ENCODE measurements at regions not wholly inside any gene's neighbourhood (a gene's known extent, or its start where the extent isn't known, plus 50 kb on each side); places are given as distances from the start of the nearest gene placed in this dataset.

- DNase-seq = no peak
Observed at GRCh38 chr4:152011469-152011868, 250.7 kb upstream of the GATB start.

DNA sequence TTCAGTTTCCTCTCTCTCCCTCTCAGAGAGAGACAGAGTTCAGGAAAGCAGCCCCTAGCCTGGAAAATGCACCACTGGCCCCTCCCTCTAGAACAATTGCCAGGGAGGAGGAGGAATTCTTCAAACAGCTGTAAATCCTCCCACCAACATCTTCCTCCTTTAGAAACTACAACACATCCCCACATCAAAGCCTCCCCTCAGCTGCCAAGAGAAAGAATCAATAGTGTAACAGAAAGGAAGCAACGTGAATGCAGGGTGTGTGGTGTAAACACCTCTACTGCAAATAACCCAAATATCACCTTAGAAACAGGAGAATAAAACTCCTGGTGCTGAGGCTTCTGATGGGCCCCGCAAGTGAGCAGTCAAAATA is 249.9 kb upstream of the GATB start:
- DNase-seq = no peak

- DNase-seq = no peak
Observed at GRCh38 chr4:152009983-152010709, 249.3 kb upstream of the GATB start.

DNA sequence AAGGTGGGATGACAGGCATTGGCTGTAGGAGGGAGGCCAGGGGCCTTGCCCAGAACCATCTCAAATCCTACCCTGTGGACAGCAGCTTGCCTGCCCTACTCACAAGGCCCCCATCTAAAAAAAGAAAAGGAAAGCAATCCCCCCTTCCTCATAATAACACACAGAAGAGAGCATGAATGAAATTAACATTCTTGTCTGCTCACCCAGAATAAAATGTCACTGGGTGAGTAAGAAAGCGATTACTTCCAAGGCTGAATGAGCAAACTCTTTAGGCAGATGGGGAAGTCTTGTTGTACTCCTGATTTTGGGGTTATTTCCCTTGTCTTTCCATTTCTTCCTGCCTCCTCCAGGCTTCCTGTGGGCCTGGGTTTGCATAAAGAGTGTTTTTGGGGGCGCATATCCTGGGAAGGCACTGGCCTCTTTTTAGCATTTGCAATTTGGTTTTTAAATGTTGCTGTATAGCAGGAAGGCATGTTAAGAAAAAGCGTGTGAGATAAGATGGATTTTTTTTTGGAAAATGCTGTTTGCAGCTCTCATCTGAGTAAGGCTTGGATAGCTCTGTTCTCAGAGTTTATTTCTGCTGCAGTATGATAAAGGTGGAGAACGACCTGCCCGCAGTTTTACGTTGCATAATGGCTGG is 248.3 kb upstream of the GATB start:
- no peak for DNase-seq

- DNase-seq = no peak
Observed at GRCh38 chr4:152007111-152007510, 246.3 kb upstream of the GATB start.

GRCh38 chr4:152004801-152005200 is 244.0 kb upstream of the GATB start:
- DNase-seq = no peak

DNA sequence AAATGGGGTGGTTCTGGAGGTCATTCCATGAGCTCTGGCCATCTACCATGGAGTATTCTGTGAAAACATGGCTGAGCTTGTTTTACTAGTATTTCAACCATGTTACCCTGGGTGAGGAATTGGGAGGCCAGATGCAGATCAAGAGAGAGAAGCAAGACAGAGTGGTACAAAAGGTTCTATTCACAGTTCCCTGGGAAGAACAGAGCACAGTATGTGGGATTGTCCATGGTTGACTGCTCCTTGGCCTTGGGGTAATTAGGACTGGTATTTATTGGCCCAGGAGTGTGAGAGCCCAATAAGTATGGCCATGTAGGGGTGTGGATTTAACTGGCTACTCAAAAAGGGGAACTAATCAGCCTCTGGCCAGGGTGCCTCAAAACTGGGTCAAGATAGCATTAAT is 239.7 kb upstream of the GATB start:
- no peak for DNase-seq

GRCh38 chr4:151998723-151999122 is 237.9 kb upstream of the GATB start:
- no peak for DNase-seq

DNA sequence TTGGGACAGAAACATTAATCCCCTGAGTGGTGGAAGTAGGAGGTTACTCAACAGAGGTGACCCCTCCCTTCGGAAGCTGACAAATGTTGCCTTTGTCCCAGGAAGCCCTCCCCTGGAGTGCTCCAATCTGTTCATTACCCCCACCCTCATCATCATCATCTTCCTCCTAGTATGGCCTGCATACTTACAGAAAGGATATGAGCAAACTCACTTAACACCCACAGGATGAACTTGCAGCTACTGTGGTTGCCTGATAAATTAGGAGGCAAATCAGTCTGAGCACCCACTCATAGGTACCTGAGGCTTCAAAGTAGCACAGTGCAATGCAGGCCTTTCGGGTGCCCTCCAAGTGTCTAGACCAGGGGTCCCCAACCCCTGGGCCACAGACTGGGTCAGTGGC is 236.7 kb upstream of the GATB start:
- DNase-seq = no peak

- no peak for DNase-seq
Observed at GRCh38 chr4:151994429-151994828, 233.6 kb upstream of the GATB start.

GRCh38 chr4:151993521-151993920 is 232.7 kb upstream of the GATB start:
- no peak for DNase-seq

- no peak for DNase-seq
Observed at GRCh38 chr4:151992332-151993154, 231.7 kb upstream of the GATB start.

DNA sequence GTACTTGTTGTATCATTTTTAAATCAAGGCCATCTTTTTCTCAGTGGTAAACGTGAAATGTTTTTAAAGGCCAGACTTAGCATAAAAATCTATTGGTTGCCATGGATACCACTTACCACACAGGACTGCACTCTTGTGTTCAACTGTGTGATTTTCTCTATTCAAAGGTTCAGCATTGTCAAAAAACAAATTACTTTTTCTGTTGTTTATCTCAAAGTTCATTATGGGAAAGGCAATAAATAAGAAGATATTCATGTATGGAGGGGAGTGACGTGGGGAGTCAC is 231.0 kb upstream of the GATB start:
- DNase-seq = no peak

DNA sequence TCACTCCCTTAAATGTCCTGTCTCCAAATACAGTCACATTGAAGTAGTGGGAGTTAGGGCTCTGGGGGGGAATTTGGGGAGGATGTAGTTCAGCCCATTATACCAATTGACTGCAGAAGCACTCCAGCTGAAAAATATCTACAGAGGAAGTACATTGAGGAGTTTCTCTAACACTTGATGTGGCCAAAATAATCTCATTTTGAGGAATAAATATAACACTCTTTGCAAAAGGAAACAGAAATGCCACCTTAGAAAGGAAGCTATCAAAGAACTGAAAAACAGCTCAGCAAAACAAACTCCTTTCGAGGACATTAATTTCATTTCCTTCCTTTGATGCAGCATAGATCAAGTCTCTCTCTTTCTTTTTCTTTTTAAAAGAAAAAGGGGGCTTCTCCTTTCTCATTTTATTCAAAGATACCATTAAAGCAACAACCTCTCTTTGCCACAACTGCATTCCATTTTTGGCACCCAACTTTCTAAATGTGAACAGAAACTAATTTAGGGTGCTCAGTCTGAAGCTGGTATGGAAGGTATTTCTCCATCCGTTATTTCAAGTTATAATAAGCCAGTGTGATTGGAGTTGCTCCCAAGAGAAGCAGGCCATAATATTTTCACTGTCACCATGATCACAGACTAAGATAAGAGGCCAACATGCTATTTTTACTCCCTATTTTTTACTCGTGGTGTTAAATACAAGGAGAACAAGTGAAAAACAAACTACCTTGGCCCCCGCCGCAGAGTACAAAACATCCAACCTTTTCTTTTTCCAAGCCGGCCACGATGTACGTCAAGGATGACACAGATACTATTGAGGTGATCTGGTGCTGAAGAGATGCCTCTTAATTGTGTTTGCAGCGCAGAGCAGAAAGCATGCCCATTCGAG is 230.4 kb upstream of the GATB start:
- DNase-seq = no peak

GRCh38 chr4:151990201-151990600 is 229.4 kb upstream of the GATB start:
- no peak for DNase-seq

GRCh38 chr4:151988591-151988990 is 227.8 kb upstream of the GATB start:
- no peak for DNase-seq

DNA sequence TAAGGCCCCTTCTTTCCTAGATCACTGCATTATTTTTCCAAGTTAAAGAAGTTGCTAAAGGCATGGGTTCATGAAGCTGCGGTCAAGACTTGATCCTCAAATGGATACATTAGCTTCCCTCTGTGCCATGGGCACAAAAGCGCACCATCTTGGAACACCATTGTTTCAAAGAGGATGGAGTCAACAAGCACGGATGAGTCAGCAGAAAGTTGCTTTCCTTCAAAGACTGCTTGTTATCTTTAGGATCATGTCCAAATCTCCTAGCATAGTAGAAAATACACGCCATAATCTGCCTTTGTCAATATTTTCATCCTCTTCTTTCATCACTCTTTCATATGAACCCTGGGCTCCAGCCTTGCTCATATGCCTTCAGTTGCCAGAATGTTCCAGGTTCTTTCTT is 226.8 kb upstream of the GATB start:
- DNase-seq = no peak

DNA sequence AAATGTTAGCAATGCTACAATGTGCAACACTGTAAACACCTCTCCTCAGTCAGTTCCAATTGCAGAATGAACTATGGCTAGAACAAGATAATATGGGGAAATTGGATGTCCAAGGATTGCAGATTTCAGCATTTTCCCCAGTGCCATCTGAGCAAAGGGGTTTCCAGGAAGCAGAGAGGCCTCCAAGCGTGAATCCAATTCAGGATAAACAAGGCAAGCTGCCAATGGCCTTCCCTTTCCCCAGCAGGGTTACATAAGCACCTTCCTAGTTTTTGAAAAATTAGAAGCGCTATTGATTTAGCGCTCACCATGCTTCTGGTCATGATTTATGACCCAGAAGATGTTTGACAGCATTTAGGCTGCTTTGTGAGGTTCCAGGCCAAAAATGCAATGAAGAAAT is 223.0 kb upstream of the GATB start:
- DNase-seq = peak; percentile 9

GRCh38 chr4:151979819-151980218 is 219.0 kb upstream of the GATB start:
- no peak for DNase-seq

- DNase-seq = no peak
Observed at GRCh38 chr4:151968643-151969042, 207.8 kb upstream of the GATB start.

DNA sequence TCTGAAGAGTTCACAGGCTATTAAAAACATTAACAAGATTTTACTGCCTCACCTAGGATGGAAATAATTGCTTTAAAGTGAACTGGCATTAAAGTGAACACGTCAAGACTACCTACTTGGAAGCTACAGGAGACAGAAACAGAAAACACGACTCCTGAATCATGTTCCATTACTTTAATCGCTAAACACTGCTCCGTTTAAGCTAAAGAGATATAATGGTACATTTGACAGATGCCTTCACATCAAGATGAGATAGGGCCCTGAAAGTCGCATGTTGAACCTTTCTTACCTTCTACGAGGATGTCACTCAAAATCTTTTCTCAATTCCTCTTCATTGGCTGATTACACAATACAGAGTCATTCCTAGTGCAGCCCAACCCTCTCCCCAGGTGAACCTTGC is 206.3 kb upstream of the GATB start:
- DNase-seq = no peak

GRCh38 chr4:151962138-151962823 is 201.5 kb upstream of the GATB start:
- DNase-seq = no peak

DNA sequence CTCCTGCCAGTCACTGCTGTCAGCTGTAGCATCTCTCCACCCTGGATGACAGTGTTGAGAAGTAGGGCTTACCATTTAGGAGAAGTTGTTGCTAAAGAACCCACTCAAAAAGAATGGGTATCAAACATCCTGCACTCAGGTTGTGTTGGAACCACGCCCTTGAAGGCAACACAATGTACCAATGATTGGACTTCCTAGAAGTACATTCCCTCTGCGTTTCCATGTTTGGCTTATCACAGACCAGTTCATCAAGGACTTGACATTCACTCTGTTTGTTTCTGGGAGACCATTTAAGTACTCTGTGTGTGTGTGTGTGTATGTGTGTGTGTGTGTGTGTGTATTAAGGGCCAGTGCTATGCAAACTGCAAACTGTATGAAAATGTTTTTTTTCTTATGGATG is 200.6 kb upstream of the GATB start:
- no peak for DNase-seq
